Activated CD8-positive, alpha-beta memory T cell treated with anti-CD3 and anti-CD28 coated beads for 36 hours (primary cell): ENCODE measurements at regions not wholly inside any gene's neighbourhood (a gene's known extent, or its start where the extent isn't known, plus 50 kb on each side); places are given as distances from the start of the nearest gene placed in this dataset.
"Not testable (repeated sequence)": the region's sequence is repeated elsewhere in the genome, so short reads cannot be mapped to it uniquely, and the experiment has no call there.

Experiments used
- CTCF ChIA-PET: fragments of 350-600 bp; sonication (Branson Sonifier 250); formaldehyde crosslinking; loops from one replicate; lab custom pipeline; 2021; ENCODE audit warnings: antibody characterized with exemption; lab: Charles Lee
- POLR2A ChIA-PET: fragments of 350-600 bp; sonication (Branson Sonifier 250); formaldehyde crosslinking; loops from one replicate; lab custom pipeline; 2021; ENCODE audit warnings: antibody characterized with exemption; lab: Charles Lee

DNA sequence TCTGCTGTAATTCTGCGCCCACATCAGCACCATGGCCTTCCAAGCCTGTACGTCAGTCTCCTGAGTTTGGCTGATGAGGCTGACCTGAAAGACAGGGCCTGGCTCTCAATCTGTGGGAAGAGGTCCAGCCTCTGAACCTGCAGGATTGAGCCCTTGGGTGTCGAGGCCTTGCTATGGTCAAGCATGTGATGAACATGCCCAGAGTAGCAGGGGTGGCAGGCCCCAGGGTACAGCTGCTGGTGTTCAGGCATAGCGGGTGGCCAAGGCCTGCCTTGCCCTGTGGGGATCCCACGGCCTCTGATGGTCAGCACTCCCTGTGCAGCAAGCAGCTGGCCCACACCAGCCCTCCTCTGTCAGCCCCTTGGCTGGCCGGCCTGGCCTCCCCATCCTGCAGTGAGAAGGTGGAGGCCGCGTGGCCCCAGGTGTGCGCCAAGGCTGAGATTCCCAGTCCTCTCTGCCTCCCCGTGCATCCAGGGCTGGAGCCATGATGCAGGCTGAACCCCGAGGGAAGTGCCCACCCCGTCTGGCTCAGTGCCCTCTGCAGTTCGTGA, 298.4 kb downstream of the NDUFA10 start:
- ChIA-PET POLR2A (no interaction called here), CTCF (no interaction called here)

DNA sequence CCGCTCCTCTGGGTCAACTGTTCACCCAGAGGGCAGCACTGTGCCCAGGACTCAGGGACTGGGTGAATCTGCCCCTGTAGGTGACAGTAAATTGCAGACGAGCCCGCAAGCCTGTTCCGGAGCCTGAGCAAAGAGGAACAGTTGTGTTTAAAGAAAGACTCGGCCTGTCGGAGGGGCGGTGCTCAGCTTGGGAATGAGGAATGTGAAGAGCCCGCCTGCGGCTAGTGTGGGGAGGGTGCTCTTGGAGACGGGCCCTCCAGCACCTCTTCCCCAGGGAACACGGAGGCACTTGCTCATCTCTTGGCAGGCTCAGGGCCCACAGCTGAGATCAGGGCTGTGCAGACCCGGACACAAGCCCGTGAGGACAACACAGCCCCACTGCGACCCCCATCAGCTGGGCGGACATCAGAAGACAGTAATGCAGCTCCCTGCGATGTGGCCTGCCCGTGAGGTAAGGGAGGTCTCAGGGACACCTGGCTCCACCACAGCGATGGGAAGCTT, 299.0 kb downstream of the NDUFA10 start:
- POLR2A ChIA-PET, result no interaction called here
- CTCF ChIA-PET, result no interaction called here

DNA sequence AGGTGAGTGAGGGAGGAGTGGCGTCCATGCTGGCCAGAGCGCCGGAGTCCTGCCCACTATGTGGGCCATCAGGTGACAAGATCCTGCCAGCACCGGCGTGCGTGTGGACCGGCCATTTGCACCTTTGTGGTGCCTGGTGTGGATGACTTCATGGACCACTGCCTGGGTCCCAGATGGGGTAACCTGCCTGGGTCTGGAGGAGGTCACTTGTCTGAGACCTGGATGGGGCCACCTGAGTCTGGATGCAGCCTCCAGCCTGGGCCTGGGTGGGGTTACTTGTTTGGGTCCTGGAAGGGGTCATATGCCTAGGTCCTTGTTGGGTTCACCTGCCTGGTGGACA, 299.6 kb downstream of the NDUFA10 start:
- ChIA-PET POLR2A (no interaction called here), CTCF (no interaction called here)

DNA sequence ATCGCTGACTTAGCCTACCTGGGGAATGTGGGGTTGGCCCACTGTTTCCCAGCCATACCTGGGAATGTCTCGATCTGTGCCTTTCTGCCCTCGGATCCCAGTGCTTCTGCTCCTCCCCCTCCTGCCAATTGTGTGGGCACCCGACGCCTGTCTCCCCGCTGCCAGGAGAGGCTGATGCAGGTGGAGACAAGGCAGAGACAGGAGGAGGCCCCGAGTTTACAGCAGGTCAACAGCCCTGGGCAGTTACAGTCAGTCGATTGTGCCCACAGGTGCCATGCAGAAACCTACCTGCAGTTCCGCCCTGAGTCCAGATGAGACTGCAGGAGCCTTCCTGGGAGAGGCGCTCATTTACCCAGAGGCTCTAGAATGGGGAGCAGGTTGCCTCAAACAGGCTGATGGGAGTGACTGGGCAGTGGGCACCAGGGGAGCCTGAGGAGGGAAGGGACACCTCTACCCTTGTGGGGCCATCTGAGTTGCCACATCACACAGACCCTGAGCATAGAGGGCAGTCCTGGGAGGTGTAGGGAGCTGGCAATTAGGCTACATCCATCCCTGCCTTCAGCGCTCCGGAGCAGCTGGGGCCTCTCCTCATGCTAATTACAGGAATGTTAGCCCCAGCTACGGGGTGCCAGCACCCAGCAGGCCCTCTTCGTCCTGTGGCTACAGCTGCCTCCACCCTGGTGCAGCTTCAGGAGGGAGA, 300.1 kb downstream of the NDUFA10 start:
- ChIA-PET CTCF (no interaction called here), POLR2A (no interaction called here)

DNA sequence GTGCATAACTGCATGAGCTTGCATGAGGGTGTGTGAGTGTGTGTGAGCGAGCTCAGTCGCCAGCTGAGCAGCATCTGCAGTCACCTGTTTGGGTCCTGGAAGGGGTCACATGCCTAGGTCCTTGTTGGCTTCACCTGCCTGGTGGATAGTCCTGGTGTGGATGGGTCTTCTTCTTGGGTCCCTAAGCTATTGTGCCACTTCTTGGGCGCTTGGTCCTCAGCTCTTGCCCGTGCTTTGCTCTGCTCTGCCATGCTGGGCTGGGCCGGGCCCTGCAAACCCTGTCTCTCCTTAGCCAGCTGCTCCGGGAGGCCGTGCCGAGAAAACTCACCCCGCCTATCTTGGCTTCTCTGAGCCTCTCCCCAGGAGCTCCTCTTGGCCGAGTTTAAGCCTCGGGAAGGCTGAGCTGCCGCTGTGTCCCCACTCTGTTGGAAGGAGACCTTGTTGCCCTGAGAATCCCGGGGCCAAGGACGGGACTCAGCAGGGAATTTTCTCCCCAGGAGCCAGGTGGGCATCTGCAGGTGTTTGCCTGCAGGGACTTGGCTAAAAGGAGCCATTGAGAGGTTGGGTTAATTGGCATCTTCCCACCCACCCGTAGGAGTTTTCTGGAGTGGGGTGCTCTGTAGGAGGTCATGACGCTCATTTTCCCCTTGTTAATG, 300.8 kb downstream of the NDUFA10 start:
- ChIA-PET POLR2A (no interaction called here), CTCF (no interaction called here)

- CTCF ChIA-PET, result no interaction called here
Observed at GRCh38 chr2:239723486-239724193, 301.5 kb downstream of the NDUFA10 start.

GRCh38 chr2:239722760-239723470, 302.2 kb downstream of the NDUFA10 start:
- CTCF ChIA-PET, result no interaction called here
- POLR2A ChIA-PET, result no interaction called here

More at GRCh38 chr2:239723486-239724193, 301.5 kb downstream of the NDUFA10 start:
- POLR2A ChIA-PET, result no interaction called here

DNA sequence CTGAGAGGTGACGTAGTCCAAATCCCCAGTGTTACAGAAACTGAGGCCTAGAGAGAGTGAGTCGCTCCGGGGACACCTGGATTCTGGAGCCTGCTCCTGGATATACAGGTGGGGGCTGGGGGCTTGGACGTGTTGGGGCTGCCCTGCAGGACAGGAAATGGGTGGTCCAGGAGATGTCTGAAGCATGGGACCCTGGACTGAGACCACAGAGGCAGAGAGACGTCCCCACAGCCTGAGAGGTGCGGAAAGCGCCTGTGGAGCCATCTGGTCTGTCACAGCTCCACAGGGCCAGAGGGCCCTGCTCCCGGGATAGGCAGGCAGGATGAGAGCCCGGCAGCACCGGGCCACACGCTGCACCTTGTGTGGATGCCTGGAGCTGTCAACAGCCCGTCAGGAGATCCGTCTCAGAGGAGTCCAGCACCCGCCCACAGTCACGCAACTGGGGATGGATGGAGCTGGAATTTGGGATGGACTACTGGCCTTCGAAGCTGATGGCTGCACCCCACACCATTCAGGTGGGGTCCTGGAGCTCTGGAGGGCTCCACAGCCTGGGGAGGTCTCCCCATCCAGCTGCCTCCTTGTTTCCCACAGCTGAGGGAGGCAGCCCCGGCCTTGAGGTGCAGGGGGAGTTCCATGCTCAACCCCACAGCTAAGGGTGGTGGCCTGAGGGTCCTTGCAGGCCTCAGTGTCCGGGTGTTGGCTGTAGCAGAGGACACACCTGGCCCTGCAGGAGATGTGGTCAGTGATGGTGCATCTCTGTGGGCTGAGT, 303.0 kb downstream of the NDUFA10 start:
- POLR2A ChIA-PET, result no interaction called here

DNA sequence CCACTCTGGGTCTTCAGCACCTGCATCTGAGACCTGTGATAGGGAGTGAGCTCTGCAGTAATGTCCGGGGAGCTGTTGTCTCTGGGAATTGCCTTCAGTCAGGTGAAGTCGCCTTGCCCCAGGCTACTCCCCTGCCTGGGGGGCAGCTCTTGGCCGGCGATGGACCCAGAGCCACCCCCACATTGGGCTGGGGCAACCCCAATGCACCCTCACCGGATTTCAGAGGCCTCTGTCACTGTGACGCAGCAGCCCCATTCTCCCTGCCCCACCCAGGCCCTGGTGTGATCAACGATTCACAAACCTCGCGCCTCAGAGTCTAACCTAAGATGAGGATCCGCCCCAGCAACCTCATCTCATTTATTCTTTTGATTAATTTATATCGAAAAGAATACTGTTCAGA, 303.6 kb downstream of the NDUFA10 start:
- ChIA-PET CTCF (no interaction called here), POLR2A (no interaction called here)

More for the DNA sequence above, 303.0 kb downstream of the NDUFA10 start:
- CTCF ChIA-PET, result no interaction called here

DNA sequence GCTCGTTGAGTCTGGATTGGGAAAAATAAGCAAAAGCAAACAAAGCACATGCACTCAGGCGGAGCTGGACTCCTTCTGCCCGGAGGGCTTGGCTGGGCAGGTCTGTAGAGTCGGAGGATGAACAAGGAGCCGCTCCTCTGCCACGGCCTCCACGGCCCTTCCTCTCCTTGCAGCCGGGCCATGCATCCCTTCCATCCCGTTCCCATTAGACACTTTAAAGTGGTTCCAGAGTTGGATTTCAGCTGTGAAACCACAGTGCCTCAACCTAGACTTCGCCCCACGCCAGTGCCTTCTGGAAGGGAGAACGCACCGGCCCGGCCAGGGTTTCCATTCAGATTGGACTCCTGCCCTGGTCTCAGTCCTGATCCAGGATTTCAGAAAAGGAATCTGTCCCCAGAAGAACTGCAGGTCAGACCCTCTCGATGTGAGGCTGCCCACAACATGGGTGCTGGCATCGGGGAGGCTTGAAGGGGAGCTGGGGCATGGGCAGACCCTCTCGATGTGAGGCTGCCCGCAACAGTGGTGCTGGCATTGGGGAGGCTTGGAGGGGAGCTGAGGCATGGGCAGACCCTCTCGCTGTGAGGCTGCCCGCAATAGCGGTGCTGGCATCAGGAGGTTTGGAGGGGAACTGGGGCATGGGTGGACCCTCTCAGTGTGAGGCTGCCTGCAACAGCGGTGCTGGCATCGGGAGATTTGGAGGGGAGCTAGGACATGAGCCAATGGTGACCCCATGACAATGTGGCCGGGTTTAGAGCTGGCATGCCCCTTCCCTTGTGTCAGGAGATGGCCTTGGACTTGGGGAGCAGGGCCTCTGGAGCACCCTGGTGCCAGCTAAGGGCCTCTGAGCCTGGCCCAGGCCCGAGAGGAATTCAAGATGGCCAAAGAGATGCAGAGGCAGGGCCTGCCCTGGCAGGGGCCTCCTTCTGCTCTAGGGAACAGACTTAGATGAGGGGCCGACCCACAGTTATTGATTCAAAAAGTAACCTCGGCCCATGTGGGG, 304.5 kb downstream of the NDUFA10 start:
- ChIA-PET CTCF (no interaction called here), POLR2A (no interaction called here)

- POLR2A ChIA-PET, result no interaction called here
- CTCF ChIA-PET, result no interaction called here
Observed at GRCh38 chr2:239719791-239720360, 305.3 kb downstream of the NDUFA10 start.

DNA sequence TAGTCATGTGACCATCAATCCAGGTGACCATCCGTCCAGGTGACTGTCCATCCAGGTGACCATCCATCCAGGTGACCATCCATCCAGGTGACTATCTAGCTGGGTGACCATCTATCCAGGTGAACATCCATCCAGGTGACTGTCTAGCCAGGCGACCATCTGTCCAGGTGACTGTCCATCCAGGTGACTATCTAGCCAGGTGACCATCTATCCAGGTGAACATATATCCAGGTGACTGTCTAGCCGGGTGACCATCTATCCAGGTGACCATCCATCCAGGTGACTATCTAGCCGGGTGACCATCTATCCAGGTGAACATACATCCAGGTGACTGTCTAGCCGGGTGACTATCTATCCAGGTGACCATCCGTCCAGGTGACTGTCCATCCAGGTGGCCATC, 306.2 kb downstream of the NDUFA10 start:
- CTCF ChIA-PET, POLR2A ChIA-PET: not testable (repeated sequence)

DNA sequence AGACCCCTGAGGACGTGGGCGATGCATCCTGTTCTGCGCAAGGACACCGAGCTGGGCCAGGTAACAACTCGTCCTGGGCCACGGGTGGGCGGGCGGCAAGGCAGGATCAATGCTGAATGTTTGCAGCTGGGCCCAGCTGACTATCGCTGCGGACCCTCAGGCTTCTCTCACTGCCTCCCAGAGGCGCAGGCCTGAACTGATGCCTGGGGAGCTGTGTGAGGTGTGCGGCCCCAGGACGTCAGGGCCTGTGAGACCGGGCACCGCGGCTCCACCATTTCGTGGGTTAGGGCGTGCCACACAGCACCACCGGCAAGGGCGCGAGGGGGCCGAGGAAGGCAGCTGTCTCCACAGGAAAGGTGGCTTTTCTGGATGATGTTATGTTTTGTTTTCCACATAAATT, 307.4 kb downstream of the NDUFA10 start:
- POLR2A ChIA-PET, result no interaction called here
- CTCF ChIA-PET, result no interaction called here

GRCh38 chr2:239717319-239717675, 307.8 kb downstream of the NDUFA10 start:
- POLR2A ChIA-PET, result no interaction called here

DNA sequence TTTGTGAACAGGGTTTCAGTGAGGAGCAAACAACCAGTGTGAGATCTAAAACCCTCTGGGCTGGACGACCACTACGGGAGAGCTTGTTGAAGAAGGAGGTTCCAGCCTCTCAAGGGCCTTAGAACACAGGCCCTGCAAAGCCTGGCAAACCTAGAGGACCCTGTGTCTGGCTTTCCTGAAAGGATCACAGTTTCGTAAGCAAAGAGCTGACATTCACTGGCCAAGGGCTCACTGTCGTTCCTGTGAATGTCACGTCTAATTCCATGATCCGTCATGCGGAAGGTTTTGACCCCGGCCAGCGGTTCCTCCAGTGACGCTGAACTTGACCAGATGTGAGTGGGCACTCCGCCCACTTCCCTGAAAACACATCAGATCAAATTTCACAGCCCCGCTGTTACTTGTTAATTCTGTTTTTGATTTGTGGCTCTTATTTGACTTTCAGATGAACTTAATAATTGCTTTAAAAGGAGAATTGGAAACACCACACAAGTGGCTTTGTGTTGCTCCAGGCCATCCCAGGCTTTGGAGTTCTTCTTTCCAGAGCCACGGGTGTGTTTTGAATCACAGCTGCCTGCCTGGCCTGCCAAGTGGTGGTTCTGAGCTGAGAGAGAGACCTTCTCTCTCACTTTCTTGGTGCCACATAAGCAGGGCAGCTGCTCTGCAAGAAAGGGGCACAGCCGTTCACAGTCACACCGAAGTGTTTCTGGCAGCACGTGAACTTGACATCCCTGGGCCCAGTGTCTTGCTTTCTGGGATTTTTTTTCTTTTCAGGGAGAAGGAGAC, 308.4 kb downstream of the NDUFA10 start:
- CTCF ChIA-PET, result no interaction called here
- POLR2A ChIA-PET, result no interaction called here

More at GRCh38 chr2:239717319-239717675, 307.8 kb downstream of the NDUFA10 start:
- CTCF ChIA-PET, result no interaction called here

- ChIA-PET POLR2A (no interaction called here), CTCF (no interaction called here)
Observed at GRCh38 chr2:239716009-239716408, 309.1 kb downstream of the NDUFA10 start.

- ChIA-PET CTCF (no interaction called here), POLR2A (no interaction called here)
Observed at GRCh38 chr2:239715606-239716005, 309.5 kb downstream of the NDUFA10 start.
